ENCODE measurements at regions not wholly inside any gene's neighbourhood (a gene's known extent, or its start where the extent isn't known, plus 50 kb on each side); places are given as distances from the start of the nearest gene placed in this dataset.

- no peaks in the 10 kb centered on the region for H3K36me3 ChIP-seq (replicated peaks in 1 of 2; ENCODE audit: control extremely low read depth in 1 of 2, control insufficient read depth in 1 of 2, extremely low read depth in 1 of 2, insufficient read depth in 2 of 2, low read length in 1 of 2)
- H3K79me2 ChIP-seq (ENCODE audit: control insufficient read depth, insufficient read depth, low read length) = no peaks in the 10 kb centered on the region
- ChIA-PET POLR2A (no interaction called here), CTCF (no interaction called here)
- Mint-ChIP-seq H3K9me3 (ENCODE audit: insufficient read depth) (no peaks in the 10 kb centered on the region), H3K27me3 (peaks cover 4% of the 10 kb centered on the region), H3K27ac (no peak overlapping the region), H3K4me3 (no peak overlapping the region), H3K4me1 (no peaks in the 10 kb centered on the region)
- H3K4me1 ChIP-seq (ENCODE audit: control insufficient read depth in 2 of 2, insufficient read depth in 2 of 2, low read length in 2 of 2) = no peaks in the 10 kb centered on the region
- TF ChIP-seq EZH2 (IDR thresholded peaks at IDR 0.05; ENCODE audit: borderline replicate concordance, insufficient read depth, low read depth, low read length, poor library complexity, severe bottlenecking) = no peak
- DNase-seq (no peak), ATAC-seq (ENCODE audit: low read depth) (no peak)
- no peak overlapping the region for H3K27ac ChIP-seq (ENCODE audit: low read length in 2 of 2)
- H4K20me1 ChIP-seq (ENCODE audit: control insufficient read depth, insufficient read depth, low read length, poor library complexity, severe bottlenecking) = no peaks in the 10 kb centered on the region
- H3K9ac ChIP-seq (ENCODE audit: low read length) = no peak overlapping the region
- no peak overlapping the region for H2AFZ ChIP-seq (ENCODE audit: insufficient read depth, low read depth, low read length, poor library complexity, severe bottlenecking)
- peaks cover 0 to 3% (median 0%) of the 10 kb centered on the region in 4 experiments for H3K27me3 ChIP-seq (replicated peaks in 1 of 4; ENCODE audit: control extremely low read depth in 1 of 4, control insufficient read depth in 3 of 4, insufficient read depth in 4 of 4, low read length in 3 of 4)
- H3K4me3 ChIP-seq (ENCODE audit: control extremely low read depth in 1 of 5, extremely low read depth in 1 of 5, insufficient read depth in 1 of 5, low read depth in 2 of 5, low read length in 4 of 5) = no peak overlapping the region
- intact Hi-C loops (cut with micrococcal nuclease) = no loop called here
- no peak overlapping the region for H3K4me2 ChIP-seq (replicated peaks; ENCODE audit: low read depth, low read length, poor library complexity, severe bottlenecking)
- H3K9me3 ChIP-seq (ENCODE audit: control extremely low read depth in 1 of 3, control insufficient read depth in 2 of 3, insufficient read depth in 1 of 3, low read length in 2 of 3) = no peaks in the 10 kb centered on the region
- WGBS (ENCODE audit: insufficient coverage) = no CpG with 5 or more reads among the region's 2 CpGs
Measured at GRCh38 chr3:182135056-182135455, 423.3 kb downstream of the SOX2 start.

GRCh38 chr3:182136008-182136910, 424.5 kb downstream of the SOX2 start:
- no CpG with 5 or more reads among the region's 6 CpGs for WGBS (ENCODE audit: insufficient coverage)
- Mint-ChIP-seq H3K4me3 (no peak overlapping the region), H3K27ac (no peak overlapping the region), H3K9me3 (ENCODE audit: insufficient read depth) (no peaks in the 10 kb centered on the region), H3K4me1 (no peaks in the 10 kb centered on the region), H3K27me3 (peaks cover 4% of the 10 kb centered on the region)
- ChIA-PET CTCF (no interaction called here), POLR2A (no interaction called here)
- Histone ChIP-seq H3K4me1 (ENCODE audit: control insufficient read depth in 2 of 2, insufficient read depth in 2 of 2, low read length in 2 of 2) (no peaks in the 10 kb centered on the region), H3K4me3 (ENCODE audit: control extremely low read depth in 1 of 5, extremely low read depth in 1 of 5, insufficient read depth in 1 of 5, low read depth in 2 of 5, low read length in 4 of 5) (no peak overlapping the region), H3K4me2 (replicated peaks; ENCODE audit: low read depth, low read length, poor library complexity, severe bottlenecking) (no peak overlapping the region), H3K79me2 (ENCODE audit: control insufficient read depth, insufficient read depth, low read length) (no peaks in the 10 kb centered on the region), H2AFZ (ENCODE audit: insufficient read depth, low read depth, low read length, poor library complexity, severe bottlenecking) (no peak overlapping the region), H3K27me3 (replicated peaks in 1 of 4; ENCODE audit: control extremely low read depth in 1 of 4, control insufficient read depth in 3 of 4, insufficient read depth in 4 of 4, low read length in 3 of 4) (peaks cover 0 to 3% (median 0%) of the 10 kb centered on the region in 4 experiments), H3K9ac (ENCODE audit: low read length) (no peak overlapping the region), H3K9me3 (ENCODE audit: control extremely low read depth in 1 of 3, control insufficient read depth in 2 of 3, insufficient read depth in 1 of 3, low read length in 2 of 3) (no peaks in the 10 kb centered on the region), H3K36me3 (replicated peaks in 1 of 2; ENCODE audit: control extremely low read depth in 1 of 2, control insufficient read depth in 1 of 2, extremely low read depth in 1 of 2, insufficient read depth in 2 of 2, low read length in 1 of 2) (no peaks in the 10 kb centered on the region), H4K20me1 (ENCODE audit: control insufficient read depth, insufficient read depth, low read length, poor library complexity, severe bottlenecking) (no peaks in the 10 kb centered on the region), H3K27ac (ENCODE audit: low read length in 2 of 2) (no peak overlapping the region)
- TF ChIP-seq EZH2 (IDR thresholded peaks at IDR 0.05; ENCODE audit: borderline replicate concordance, insufficient read depth, low read depth, low read length, poor library complexity, severe bottlenecking) (no peak), CTCF (IDR thresholded peaks at IDR 0.05) (no peak)
- DNase-seq (no peak), ATAC-seq (ENCODE audit: low read depth) (no peak)
- intact Hi-C loops (cut with micrococcal nuclease) = no loop called here
